ENCODE measurements at regions not wholly inside any gene's neighbourhood (a gene's known extent, or its start where the extent isn't known, plus 50 kb on each side); places are given as distances from the start of the nearest gene placed in this dataset.

GRCh38 chr4:30543057-30543456 is 177.1 kb upstream of the PCDH7 start:
- TF ChIP-seq EP300 (IDR thresholded peaks at IDR 0.05; ENCODE audit: low read depth) (no peak), CTCF (IDR thresholded peaks at IDR 0.05) (no peak), POLR2A (IDR thresholded peaks at IDR 0.05) (no peak), POLR2AphosphoS5 (IDR thresholded peaks at IDR 0.05) (no peak)
